ENCODE measurements at regions not wholly inside any gene's neighbourhood (a gene's known extent, or its start where the extent isn't known, plus 50 kb on each side); places are given as distances from the start of the nearest gene placed in this dataset.

DNA sequence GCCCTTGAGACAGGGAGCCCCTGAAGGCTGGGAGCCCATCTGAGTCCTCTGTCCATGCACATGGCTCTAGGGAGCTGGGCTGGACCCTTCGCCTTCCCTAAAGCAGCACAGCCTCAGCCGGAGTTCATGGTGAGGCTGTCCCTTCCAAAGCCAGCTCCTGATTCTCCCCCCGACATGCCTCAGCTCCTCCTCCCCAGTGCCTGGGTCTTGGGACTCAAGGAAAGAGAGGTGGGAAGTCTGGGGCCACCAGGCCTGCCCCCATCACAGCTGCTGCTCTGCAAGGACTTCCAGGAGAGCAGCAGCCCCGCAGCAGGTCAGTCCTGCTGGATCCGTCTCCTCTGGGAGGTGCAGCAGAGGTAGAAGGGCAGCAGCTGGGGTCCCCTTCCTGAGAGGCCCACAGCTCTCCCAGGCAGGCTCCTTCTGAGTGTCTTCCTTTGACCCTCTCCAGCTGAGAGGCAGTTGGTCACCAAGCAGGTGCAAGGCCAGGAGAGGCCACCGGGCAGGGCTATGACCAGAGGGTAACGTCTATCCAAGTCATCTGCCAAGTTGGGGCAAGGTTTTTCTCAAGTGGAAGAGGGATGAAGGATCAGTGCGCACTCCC lies 90.5 kb downstream of the ADRA2C start:
- ChIA-PET CTCF (interaction anchor here (0.6 to 1.4 kb wide), 6 partner anchors 12 to 89 kb away, joined by 3 to 5 read pairs (median 4); no protein-coding TSS in a partner anchor), POLR2A (interaction anchor here (0.9 kb wide), 1 partner anchor 29 kb away, joined by 3 read pairs; no protein-coding TSS in a partner anchor)
- TF ChIP-seq RXRA (IDR thresholded peaks at IDR 0.05; ENCODE audit: borderline replicate concordance, low read depth) (no peak), GABPA (IDR thresholded peaks at IDR 0.05; ENCODE audit: low read depth) (no peak), NRF1 (IDR thresholded peaks at IDR 0.05; ENCODE audit: low read depth, low read length) (no peak), MXI1 (IDR thresholded peaks at IDR 0.05; ENCODE audit: low read depth, low read length) (no peak), FOSL2 (IDR thresholded peaks at IDR 0.05; ENCODE audit: borderline replicate concordance, low read depth) (no peak)
- TF ChIP-seq, protein P1, sequence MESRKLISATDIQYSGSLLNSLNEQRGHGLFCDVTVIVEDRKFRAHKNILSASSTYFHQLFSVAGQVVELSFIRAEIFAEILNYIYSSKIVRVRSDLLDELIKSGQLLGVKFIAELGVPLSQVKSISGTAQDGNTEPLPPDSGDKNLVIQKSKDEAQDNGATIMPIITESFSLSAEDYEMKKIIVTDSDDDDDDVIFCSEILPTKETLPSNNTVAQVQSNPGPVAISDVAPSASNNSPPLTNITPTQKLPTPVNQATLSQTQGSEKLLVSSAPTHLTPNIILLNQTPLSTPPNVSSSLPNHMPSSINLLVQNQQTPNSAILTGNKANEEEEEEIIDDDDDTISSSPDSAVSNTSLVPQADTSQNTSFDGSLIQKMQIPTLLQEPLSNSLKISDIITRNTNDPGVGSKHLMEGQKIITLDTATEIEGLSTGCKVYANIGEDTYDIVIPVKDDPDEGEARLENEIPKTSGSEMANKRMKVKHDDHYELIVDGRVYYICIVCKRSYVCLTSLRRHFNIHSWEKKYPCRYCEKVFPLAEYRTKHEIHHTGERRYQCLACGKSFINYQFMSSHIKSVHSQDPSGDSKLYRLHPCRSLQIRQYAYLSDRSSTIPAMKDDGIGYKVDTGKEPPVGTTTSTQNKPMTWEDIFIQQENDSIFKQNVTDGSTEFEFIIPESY (IDR thresholded peaks at IDR 0.05; ENCODE audit: borderline replicate concordance, low read depth) = no peak
- TF ChIP-seq, protein P2, sequence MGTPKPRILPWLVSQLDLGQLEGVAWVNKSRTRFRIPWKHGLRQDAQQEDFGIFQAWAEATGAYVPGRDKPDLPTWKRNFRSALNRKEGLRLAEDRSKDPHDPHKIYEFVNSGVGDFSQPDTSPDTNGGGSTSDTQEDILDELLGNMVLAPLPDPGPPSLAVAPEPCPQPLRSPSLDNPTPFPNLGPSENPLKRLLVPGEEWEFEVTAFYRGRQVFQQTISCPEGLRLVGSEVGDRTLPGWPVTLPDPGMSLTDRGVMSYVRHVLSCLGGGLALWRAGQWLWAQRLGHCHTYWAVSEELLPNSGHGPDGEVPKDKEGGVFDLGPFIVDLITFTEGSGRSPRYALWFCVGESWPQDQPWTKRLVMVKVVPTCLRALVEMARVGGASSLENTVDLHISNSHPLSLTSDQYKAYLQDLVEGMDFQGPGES (IDR thresholded peaks at IDR 0.05; ENCODE audit: low read depth, low read length) = no peak

GRCh38 chr4:3857269-3857926 lies 91.2 kb downstream of the ADRA2C start:
- Histone ChIP-seq H3K4me1 (ENCODE audit: control insufficient read depth in 1 of 2, insufficient read depth in 2 of 2, low read depth in 1 of 2, low read length in 1 of 2) (peaks cover 0 to 8% of the 10 kb centered on the region in 2 experiments; a peak in 1 of 4 replicates), H3K9ac (no peak overlapping the region), H2AFZ (ENCODE audit: low read depth) (no peak overlapping the region), H3K27ac (ENCODE audit: low read depth in 2 of 2, low read length in 1 of 2) (no peak overlapping the region), H3K9me2 (no peaks in the 10 kb centered on the region), H4K20me1 (ENCODE audit: insufficient read depth) (no peaks in the 10 kb centered on the region), H3K4me2 (no peak overlapping the region), H3K36me3 (replicated peaks in 1 of 2; ENCODE audit: control insufficient read depth in 1 of 2, insufficient read depth in 2 of 2, low read length in 1 of 2) (no peaks in the 10 kb centered on the region), H3K4me3 (ENCODE audit: low read depth in 2 of 2, low read length in 1 of 2) (no peak overlapping the region), H3K79me2 (ENCODE audit: insufficient read depth) (no peaks in the 10 kb centered on the region), H3F3A (replicated peaks; ENCODE audit: insufficient read depth) (no peaks in the 10 kb centered on the region), H3K27me3 (ENCODE audit: insufficient read depth) (no peaks in the 10 kb centered on the region), H3K9me3 (no peaks in the 10 kb centered on the region)
- 15% methylated on average over 8 of the region's 9 CpGs for WGBS (ENCODE audit: low lambda C conversion rate)
- no peak for DNase-seq
- ChIA-PET CTCF (interaction anchor here (0.6 to 1.1 kb wide), 7 partner anchors 12 to 90 kb away, joined by 3 to 5 read pairs (median 3); no protein-coding TSS in a partner anchor), POLR2A (interaction anchor here (0.9 kb wide), 1 partner anchor 30 kb away, joined by 3 read pairs; no protein-coding TSS in a partner anchor)
- TF ChIP-seq MEF2A (IDR thresholded peaks at IDR 0.05; ENCODE audit: borderline replicate concordance, low read depth) = no peak
- TF ChIP-seq RCOR1 (IDR thresholded peaks at IDR 0.05; ENCODE audit: low read length) = no peak
- no peak for TF ChIP-seq USF2 (IDR thresholded peaks at IDR 0.05; ENCODE audit: borderline replicate concordance, low read depth, low read length)
- TF ChIP-seq NRF1 (IDR thresholded peaks at IDR 0.05; ENCODE audit: low read depth, low read length) = no peak
- no peak for TF ChIP-seq SMC3 (IDR thresholded peaks at IDR 0.05; ENCODE audit: low read depth, low read length)
- TF ChIP-seq TAF1 (IDR thresholded peaks at IDR 0.05; ENCODE audit: borderline replicate concordance, low read depth, low read length) = no peak
- no peak for TF ChIP-seq REST (IDR thresholded peaks at IDR 0.05; ENCODE audit: low read depth, low read length)
- no peak for TF ChIP-seq FOXJ3 (CRISPR knock-in tag; IDR thresholded peaks at IDR 0.05)
- TF ChIP-seq TCF12 (IDR thresholded peaks at IDR 0.05) = no peak
- TF ChIP-seq, protein P3, sequence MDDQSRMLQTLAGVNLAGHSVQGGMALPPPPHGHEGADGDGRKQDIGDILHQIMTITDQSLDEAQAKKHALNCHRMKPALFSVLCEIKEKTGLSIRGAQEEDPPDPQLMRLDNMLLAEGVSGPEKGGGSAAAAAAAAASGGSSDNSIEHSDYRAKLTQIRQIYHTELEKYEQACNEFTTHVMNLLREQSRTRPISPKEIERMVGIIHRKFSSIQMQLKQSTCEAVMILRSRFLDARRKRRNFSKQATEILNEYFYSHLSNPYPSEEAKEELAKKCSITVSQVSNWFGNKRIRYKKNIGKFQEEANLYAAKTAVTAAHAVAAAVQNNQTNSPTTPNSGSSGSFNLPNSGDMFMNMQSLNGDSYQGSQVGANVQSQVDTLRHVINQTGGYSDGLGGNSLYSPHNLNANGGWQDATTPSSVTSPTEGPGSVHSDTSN (IDR thresholded peaks at IDR 0.05) = no peak
- TF ChIP-seq RAD21 (IDR thresholded peaks at IDR 0.05; ENCODE audit: low read length) = no peak

More for the DNA sequence above, 90.5 kb downstream of the ADRA2C start:
- Histone ChIP-seq H3K4me3 (ENCODE audit: low read depth in 2 of 2, low read length in 1 of 2) (no peak overlapping the region), H3K36me3 (replicated peaks in 1 of 2; ENCODE audit: control insufficient read depth in 1 of 2, insufficient read depth in 2 of 2, low read length in 1 of 2) (no peaks in the 10 kb centered on the region), H3K9me3 (no peaks in the 10 kb centered on the region), H3K9ac (no peak overlapping the region), H3K4me1 (ENCODE audit: control insufficient read depth in 1 of 2, insufficient read depth in 2 of 2, low read depth in 1 of 2, low read length in 1 of 2) (peaks cover 0 to 11% of the 10 kb centered on the region in 2 experiments; a peak in 1 of 4 replicates), H3K9me2 (no peaks in the 10 kb centered on the region), H2AFZ (ENCODE audit: low read depth) (no peak overlapping the region), H3K27ac (ENCODE audit: low read depth in 2 of 2, low read length in 1 of 2) (no peak overlapping the region), H3F3A (replicated peaks; ENCODE audit: insufficient read depth) (no peaks in the 10 kb centered on the region), H3K27me3 (ENCODE audit: insufficient read depth) (no peaks in the 10 kb centered on the region), H4K20me1 (ENCODE audit: insufficient read depth) (no peaks in the 10 kb centered on the region), H3K4me2 (no peak overlapping the region), H3K79me2 (ENCODE audit: insufficient read depth) (no peaks in the 10 kb centered on the region)
- WGBS (ENCODE audit: low lambda C conversion rate) = 20% methylated on average over 5 of the region's 8 CpGs
- DNase-seq = no peak
